Astrocyte (in vitro differentiated cells and primary cell): ENCODE measurements at regions not wholly inside any gene's neighbourhood (a gene's known extent, or its start where the extent isn't known, plus 50 kb on each side); places are given as distances from the start of the nearest gene placed in this dataset.

Experiments used
- DNase-seq: peaks from one replicate; pipeline ENCODE4 v3.0.0-alpha.2; 2010; ENCODE audit warnings: low read depth
- FAIRE-seq: peaks from 2 replicates; lab custom pipeline; 2011; peaks lifted over from hg19 to GRCh38; lab: Jason Lieb, UNC
- H2AFZ ChIP-seq: 2 replicates; pipeline ENCODE4 v1.6.0; 2012; ENCODE audit warnings: low read depth, low read length, inconsistent platforms
- H3K27ac ChIP-seq: 2 replicates; pipeline ENCODE4 v1.5.1; 2011; ENCODE audit warnings: low read depth, low read length, inconsistent platforms
- H3K27me3 ChIP-seq: 2 replicates; pipeline ENCODE4 v1.6.0; 2011; ENCODE audit warnings: low read length, inconsistent platforms; ENCODE audit not compliant: insufficient read depth
- H3K36me3 ChIP-seq: 2 replicates; pipeline ENCODE4 v1.5.1; 2011; ENCODE audit warnings: low read length, inconsistent platforms; ENCODE audit not compliant: insufficient read depth
- H3K4me1 ChIP-seq: 2 replicates; pipeline ENCODE4 v1.5.1; 2011; ENCODE audit warnings: low read length, inconsistent platforms; ENCODE audit not compliant: insufficient read depth
- H3K4me2 ChIP-seq: 2 replicates; pipeline ENCODE4 v1.6.0; 2012; ENCODE audit warnings: low read length, inconsistent platforms
- H3K4me3 ChIP-seq: 2 replicates; pipeline ENCODE4 v1.5.1; 2011; ENCODE audit warnings: low read depth, mild to moderate bottlenecking, low read length, inconsistent platforms; ENCODE audit not compliant: insufficient read depth
- H3K79me2 ChIP-seq: 2 replicates; pipeline ENCODE4 v1.6.0; 2012; ENCODE audit warnings: mild to moderate bottlenecking, low read length, inconsistent platforms; ENCODE audit not compliant: insufficient read depth
- H3K9ac ChIP-seq: 2 replicates; pipeline ENCODE4 v1.6.0; 2012; ENCODE audit warnings: mild to moderate bottlenecking, low read length, inconsistent platforms
- H3K9me3 ChIP-seq: 2 replicates; pipeline ENCODE4 v1.5.1; 2012; ENCODE audit warnings: low read depth, mild to moderate bottlenecking, low read length, inconsistent platforms; ENCODE audit not compliant: insufficient read depth
- H4K20me1 ChIP-seq: 2 replicates; pipeline ENCODE4 v1.6.0; 2012; ENCODE audit warnings: low read length, inconsistent platforms; ENCODE audit not compliant: insufficient read depth
- H3K27ac Mint-ChIP-seq: one replicate; pipeline ENCODE4 v1.8.0; 2021; ENCODE audit warnings: mild to moderate bottlenecking, mixed read lengths; ENCODE audit not compliant: unreplicated experiment
- H3K27me3 Mint-ChIP-seq: one replicate; pipeline ENCODE4 v1.8.0; 2021; ENCODE audit warnings: low read depth, mixed read lengths; ENCODE audit not compliant: unreplicated experiment
- H3K36me3 Mint-ChIP-seq: one replicate; pipeline ENCODE4 v1.8.0; 2021; ENCODE audit warnings: low read depth, mixed read lengths; ENCODE audit not compliant: unreplicated experiment
- H3K4me1 Mint-ChIP-seq: one replicate; pipeline ENCODE4 v1.8.0; 2021; ENCODE audit warnings: low read depth, mixed read lengths; ENCODE audit not compliant: unreplicated experiment
- H3K4me3 Mint-ChIP-seq: one replicate; pipeline ENCODE4 v1.8.0; 2021; ENCODE audit warnings: mild to moderate bottlenecking, moderate library complexity, mixed read lengths; ENCODE audit not compliant: unreplicated experiment
- H3K9me3 Mint-ChIP-seq: one replicate; pipeline ENCODE4 v1.8.0; 2021; ENCODE audit warnings: mild to moderate bottlenecking, mixed read lengths; ENCODE audit not compliant: unreplicated experiment
- CTCF ChIP-seq: IDR thresholded peaks from 2 replicates; pipeline ENCODE4 v1.5.1; 2011; ENCODE audit warnings: low read depth, mild to moderate bottlenecking, inconsistent platforms, low read length, moderate library complexity; ENCODE audit not compliant: insufficient read depth
- EZH2 ChIP-seq: IDR thresholded peaks from 2 replicates; pipeline ENCODE4 v1.6.1; 2012; ENCODE audit warnings: mild to moderate bottlenecking, low read length, inconsistent platforms; ENCODE audit not compliant: insufficient read depth

GRCh38 chrY:19622392-19622791 is 122.1 kb downstream of the KDM5D start:
- Histone ChIP-seq H3K4me2 (no peak overlapping the region), H3K9me3 (no peaks in the 10 kb centered on the region), H3K27me3 (no peaks in the 10 kb centered on the region), H3K36me3 (no peaks in the 10 kb centered on the region), H3K9ac (no peak overlapping the region), H4K20me1 (no peaks in the 10 kb centered on the region), H3K4me1 (no peaks in the 10 kb centered on the region), H2AFZ (no peak overlapping the region), H3K27ac (no peak overlapping the region), H3K4me3 (no peak overlapping the region), H3K79me2 (no peaks in the 10 kb centered on the region)
- no peaks in the 10 kb centered on the region for H3K27me3 Mint-ChIP-seq
- FAIRE-seq (no peak), DNase-seq (no peak)
- TF ChIP-seq CTCF: no peak
- no peak for TF ChIP-seq EZH2
- H3K4me3 Mint-ChIP-seq: no peak overlapping the region
- H3K27ac Mint-ChIP-seq: no peak overlapping the region
- no peaks in the 10 kb centered on the region for H3K36me3 Mint-ChIP-seq
- no peaks in the 10 kb centered on the region for H3K9me3 Mint-ChIP-seq
- no peaks in the 10 kb centered on the region for H3K4me1 Mint-ChIP-seq

GRCh38 chrY:19621756-19622155 is 122.8 kb downstream of the KDM5D start:
- no peaks in the 10 kb centered on the region for H3K4me1 ChIP-seq
- no peaks in the 10 kb centered on the region for H3K4me1 Mint-ChIP-seq
- no peak overlapping the region for H3K9ac ChIP-seq
- H3K36me3 Mint-ChIP-seq: no peaks in the 10 kb centered on the region
- no peaks in the 10 kb centered on the region for H3K27me3 ChIP-seq
- FAIRE-seq (no peak), DNase-seq (no peak)
- no peak for TF ChIP-seq CTCF
- TF ChIP-seq EZH2: no peak
- no peak overlapping the region for H2AFZ ChIP-seq
- no peak overlapping the region for H3K4me3 ChIP-seq
- H3K79me2 ChIP-seq: no peaks in the 10 kb centered on the region
- H3K4me3 Mint-ChIP-seq: no peak overlapping the region
- H3K27me3 Mint-ChIP-seq: no peaks in the 10 kb centered on the region
- no peaks in the 10 kb centered on the region for H3K9me3 ChIP-seq
- no peak overlapping the region for H3K27ac ChIP-seq
- H3K27ac Mint-ChIP-seq: no peak overlapping the region
- H3K36me3 ChIP-seq: no peaks in the 10 kb centered on the region
- no peak overlapping the region for H3K4me2 ChIP-seq
- H4K20me1 ChIP-seq: no peaks in the 10 kb centered on the region
- no peaks in the 10 kb centered on the region for H3K9me3 Mint-ChIP-seq

- H3K36me3 ChIP-seq: no peaks in the 10 kb centered on the region
- no peaks in the 10 kb centered on the region for H3K79me2 ChIP-seq
- Mint-ChIP-seq H3K4me1 (peaks cover 7% of the 10 kb centered on the region), H3K36me3 (no peaks in the 10 kb centered on the region), H3K27ac (no peak overlapping the region), H3K27me3 (no peaks in the 10 kb centered on the region), H3K4me3 (no peak overlapping the region), H3K9me3 (no peaks in the 10 kb centered on the region)
- H3K4me3 ChIP-seq: no peak overlapping the region
- no peak overlapping the region for H3K27ac ChIP-seq
- TF ChIP-seq CTCF: no peak
- TF ChIP-seq EZH2: no peak
- no peaks in the 10 kb centered on the region for H3K27me3 ChIP-seq
- no peak for DNase-seq
- peak overlapping the region; percentile 36 for H3K4me2 ChIP-seq
- no peaks in the 10 kb centered on the region for H4K20me1 ChIP-seq
- H2AFZ ChIP-seq: no peak overlapping the region
- H3K9ac ChIP-seq: no peak overlapping the region
- FAIRE-seq: no peak
- H3K9me3 ChIP-seq: no peaks in the 10 kb centered on the region
- peaks cover 2% of the 10 kb centered on the region for H3K4me1 ChIP-seq
These were observed 143.4 kb downstream of the KDM5D start for GRCh38 chrY:19601113-19601512.
